HEK293T (cell line): ENCODE measurements at regions not wholly inside any gene's neighbourhood (a gene's known extent, or its start where the extent isn't known, plus 50 kb on each side); places are given as distances from the start of the nearest gene placed in this dataset.

Source experiments
- ARNT ChIP-seq: fragments of 450-650 bp; IDR thresholded peaks from 2 replicates; pipeline ENCODE4 v1.6.1; 2017; ENCODE audit warnings: mild to moderate bottlenecking
- CTBP1 ChIP-seq: fragments of 450-650 bp; IDR thresholded peaks from 2 replicates; pipeline ENCODE4 v1.6.1; 2016; ENCODE audit warnings: borderline replicate concordance
- ELF4 ChIP-seq: fragments of 450-650 bp; IDR thresholded peaks from 2 replicates; pipeline ENCODE4 v1.6.1; 2017; ENCODE audit warnings: antibody characterized with exemption
- FOXA1 ChIP-seq: fragments of 450-650 bp; IDR thresholded peaks from 2 replicates; pipeline ENCODE4 v1.6.1; 2016; ENCODE audit warnings: mild to moderate bottlenecking
- FOXK2 ChIP-seq: fragments of 450-650 bp; IDR thresholded peaks from 2 replicates; pipeline ENCODE4 v1.6.1; 2016; ENCODE audit warnings: mild to moderate bottlenecking
- FOXM1 ChIP-seq: fragments of 450-650 bp; IDR thresholded peaks from 2 replicates; pipeline ENCODE4 v1.6.1; 2017; ENCODE audit warnings: mild to moderate bottlenecking, borderline replicate concordance
- LEF1 ChIP-seq: fragments of 450-650 bp; IDR thresholded peaks from 2 replicates; pipeline ENCODE4 v1.6.1; 2017; ENCODE audit warnings: mild to moderate bottlenecking, borderline replicate concordance
- PKNOX1 ChIP-seq: fragments of 450-650 bp; IDR thresholded peaks from 2 replicates; pipeline ENCODE4 v1.6.1; 2016
- SP1 ChIP-seq: fragments of 450-650 bp; IDR thresholded peaks from 2 replicates; pipeline ENCODE4 v1.6.1; 2017
- SUZ12 ChIP-seq: fragments of 450-650 bp; IDR thresholded peaks from 2 replicates; pipeline ENCODE4 v1.6.1; 2016; ENCODE audit warnings: mild to moderate bottlenecking
- TARDBP ChIP-seq: fragments of 450-650 bp; IDR thresholded peaks from 2 replicates; pipeline ENCODE4 v1.6.1; 2016
- ZNF384 ChIP-seq: fragments of 450-650 bp; IDR thresholded peaks from 2 replicates; pipeline ENCODE4 v1.6.1; 2016

DNA sequence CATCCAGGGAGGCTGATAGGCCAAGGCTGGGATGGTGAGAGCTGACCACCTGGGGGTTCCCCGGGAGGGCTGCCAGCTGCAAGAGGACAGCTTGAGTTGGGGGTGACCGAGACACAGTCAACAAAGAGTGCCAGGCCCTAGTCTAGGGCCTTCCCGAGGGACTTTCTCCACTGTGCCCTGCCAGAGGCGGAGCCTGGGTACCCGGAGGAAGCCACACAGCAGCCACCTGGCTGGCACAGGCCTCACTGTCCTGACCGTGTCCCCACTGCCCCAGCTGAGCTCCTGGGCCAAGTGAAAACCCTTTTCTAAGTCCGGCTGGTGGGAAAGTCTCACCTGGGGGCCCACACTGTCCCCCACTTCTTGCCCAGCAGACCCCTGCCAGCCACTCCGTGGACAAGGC lies 71.9 kb upstream of the GSE1 start:
- TF ChIP-seq SUZ12: no peak
- no peak for TF ChIP-seq SP1
- no peak for TF ChIP-seq FOXM1
- TF ChIP-seq ELF4: no peak
- TF ChIP-seq PKNOX1: no peak
- no peak for TF ChIP-seq FOXA1
- no peak for TF ChIP-seq ARNT
- TF ChIP-seq FOXK2: no peak
- no peak for TF ChIP-seq CTBP1
- TF ChIP-seq LEF1: no peak
- TF ChIP-seq TARDBP: no peak
- no peak for TF ChIP-seq ZNF384
